ENCODE measurements at regions not wholly inside any gene's neighbourhood (a gene's known extent, or its start where the extent isn't known, plus 50 kb on each side); places are given as distances from the start of the nearest gene placed in this dataset.

DNA sequence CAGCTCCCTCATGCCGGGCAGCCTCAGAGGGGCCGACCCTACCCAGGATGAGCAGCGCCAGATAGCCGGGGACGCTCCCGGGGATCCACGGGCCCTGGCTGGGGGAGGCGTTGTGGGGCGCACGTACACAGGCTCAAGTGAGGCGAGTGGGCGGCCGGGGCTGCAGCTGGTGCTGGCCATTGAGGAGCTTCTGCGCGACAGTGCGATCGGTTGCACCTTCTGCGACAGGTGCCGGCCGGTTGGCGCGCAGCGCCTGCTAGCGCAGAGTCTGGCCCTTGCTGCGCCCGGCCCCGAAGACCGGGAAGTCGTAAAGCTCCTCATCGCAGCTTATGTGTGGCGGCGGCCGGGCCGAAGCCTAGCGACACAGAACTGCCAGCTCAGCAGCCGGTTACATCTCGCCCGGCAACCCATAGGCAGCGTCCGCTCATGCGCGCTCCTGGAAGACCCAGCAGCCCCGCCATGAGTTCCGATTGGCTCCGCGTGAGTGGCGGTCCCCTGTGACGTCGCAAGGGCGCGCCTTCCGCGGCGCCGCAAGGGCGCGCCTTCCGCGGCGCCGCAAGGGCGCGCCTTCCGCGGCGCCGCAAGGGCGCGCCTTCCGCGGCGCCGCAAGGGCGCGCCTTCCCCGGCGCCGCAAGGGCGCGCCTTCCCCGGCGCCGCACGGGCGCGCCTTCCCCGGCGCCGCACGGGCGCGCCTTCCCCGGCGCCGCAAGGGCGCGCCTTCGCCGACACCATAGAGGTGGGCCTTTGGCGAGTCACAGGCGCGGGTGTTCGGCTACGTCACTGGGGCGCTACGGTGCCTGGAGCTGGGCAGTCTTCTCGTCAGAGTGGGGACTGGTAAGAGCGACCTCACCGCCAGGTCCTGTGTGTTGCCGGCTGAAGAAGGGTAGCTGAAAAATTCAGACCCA lies 308.6 kb downstream of the ZNF37A start (continued):
- TF ChIP-seq GATAD1 (CRISPR knock-in tag; IDR thresholded peaks at IDR 0.05) (peak; percentile 81), ZNF678 (CRISPR knock-in tag; IDR thresholded peaks at IDR 0.05) (0 out of 2 replicates have a peak, but pooled peaks have one; percentile 56), NR2F1 (CRISPR knock-in tag; IDR thresholded peaks at IDR 0.05) (0 out of 4 replicates have a peak, but pooled peaks of 1 of the 2 experiments have one; percentile 20), ZFX (CRISPR knock-in tag; IDR thresholded peaks at IDR 0.05; ENCODE audit: low read depth) (peak; percentile 75), MAFK (conservative IDR thresholded peaks at IDR 0.05 in 1 of 2, IDR thresholded peaks at IDR 0.05 in 1 of 2; ENCODE audit: low read length in 2 of 2) (peak; percentile 79 to 89), ZBTB21 (CRISPR knock-in tag; IDR thresholded peaks at IDR 0.05) (peak; percentile 39; the same call in 1 of the 2 replicates), MYC (CRISPR knock-in tag; IDR thresholded peaks at IDR 0.05; ENCODE audit: borderline replicate concordance) (peak; percentile 52; the same call in 1 of the 2 replicates)
- TF ChIP-seq, protein P1, sequence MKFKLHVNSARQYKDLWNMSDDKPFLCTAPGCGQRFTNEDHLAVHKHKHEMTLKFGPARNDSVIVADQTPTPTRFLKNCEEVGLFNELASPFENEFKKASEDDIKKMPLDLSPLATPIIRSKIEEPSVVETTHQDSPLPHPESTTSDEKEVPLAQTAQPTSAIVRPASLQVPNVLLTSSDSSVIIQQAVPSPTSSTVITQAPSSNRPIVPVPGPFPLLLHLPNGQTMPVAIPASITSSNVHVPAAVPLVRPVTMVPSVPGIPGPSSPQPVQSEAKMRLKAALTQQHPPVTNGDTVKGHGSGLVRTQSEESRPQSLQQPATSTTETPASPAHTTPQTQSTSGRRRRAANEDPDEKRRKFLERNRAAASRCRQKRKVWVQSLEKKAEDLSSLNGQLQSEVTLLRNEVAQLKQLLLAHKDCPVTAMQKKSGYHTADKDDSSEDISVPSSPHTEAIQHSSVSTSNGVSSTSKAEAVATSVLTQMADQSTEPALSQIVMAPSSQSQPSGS (CRISPR knock-in tag; IDR thresholded peaks at IDR 0.05): 0 out of 2 replicates have a peak, but pooled peaks have one; percentile 17
- TF ChIP-seq, protein P2, sequence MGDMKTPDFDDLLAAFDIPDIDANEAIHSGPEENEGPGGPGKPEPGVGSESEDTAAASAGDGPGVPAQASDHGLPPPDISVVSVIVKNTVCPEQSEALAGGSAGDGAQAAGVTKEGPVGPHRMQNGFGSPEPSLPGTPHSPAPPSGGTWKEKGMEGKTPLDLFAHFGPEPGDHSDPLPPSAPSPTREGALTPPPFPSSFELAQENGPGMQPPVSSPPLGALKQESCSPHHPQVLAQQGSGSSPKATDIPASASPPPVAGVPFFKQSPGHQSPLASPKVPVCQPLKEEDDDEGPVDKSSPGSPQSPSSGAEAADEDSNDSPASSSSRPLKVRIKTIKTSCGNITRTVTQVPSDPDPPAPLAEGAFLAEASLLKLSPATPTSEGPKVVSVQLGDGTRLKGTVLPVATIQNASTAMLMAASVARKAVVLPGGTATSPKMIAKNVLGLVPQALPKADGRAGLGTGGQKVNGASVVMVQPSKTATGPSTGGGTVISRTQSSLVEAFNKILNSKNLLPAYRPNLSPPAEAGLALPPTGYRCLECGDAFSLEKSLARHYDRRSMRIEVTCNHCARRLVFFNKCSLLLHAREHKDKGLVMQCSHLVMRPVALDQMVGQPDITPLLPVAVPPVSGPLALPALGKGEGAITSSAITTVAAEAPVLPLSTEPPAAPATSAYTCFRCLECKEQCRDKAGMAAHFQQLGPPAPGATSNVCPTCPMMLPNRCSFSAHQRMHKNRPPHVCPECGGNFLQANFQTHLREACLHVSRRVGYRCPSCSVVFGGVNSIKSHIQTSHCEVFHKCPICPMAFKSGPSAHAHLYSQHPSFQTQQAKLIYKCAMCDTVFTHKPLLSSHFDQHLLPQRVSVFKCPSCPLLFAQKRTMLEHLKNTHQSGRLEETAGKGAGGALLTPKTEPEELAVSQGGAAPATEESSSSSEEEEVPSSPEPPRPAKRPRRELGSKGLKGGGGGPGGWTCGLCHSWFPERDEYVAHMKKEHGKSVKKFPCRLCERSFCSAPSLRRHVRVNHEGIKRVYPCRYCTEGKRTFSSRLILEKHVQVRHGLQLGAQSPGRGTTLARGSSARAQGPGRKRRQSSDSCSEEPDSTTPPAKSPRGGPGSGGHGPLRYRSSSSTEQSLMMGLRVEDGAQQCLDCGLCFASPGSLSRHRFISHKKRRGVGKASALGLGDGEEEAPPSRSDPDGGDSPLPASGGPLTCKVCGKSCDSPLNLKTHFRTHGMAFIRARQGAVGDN (CRISPR knock-in tag; IDR thresholded peaks at IDR 0.05): peak; percentile 68
- TF ChIP-seq, protein P3, sequence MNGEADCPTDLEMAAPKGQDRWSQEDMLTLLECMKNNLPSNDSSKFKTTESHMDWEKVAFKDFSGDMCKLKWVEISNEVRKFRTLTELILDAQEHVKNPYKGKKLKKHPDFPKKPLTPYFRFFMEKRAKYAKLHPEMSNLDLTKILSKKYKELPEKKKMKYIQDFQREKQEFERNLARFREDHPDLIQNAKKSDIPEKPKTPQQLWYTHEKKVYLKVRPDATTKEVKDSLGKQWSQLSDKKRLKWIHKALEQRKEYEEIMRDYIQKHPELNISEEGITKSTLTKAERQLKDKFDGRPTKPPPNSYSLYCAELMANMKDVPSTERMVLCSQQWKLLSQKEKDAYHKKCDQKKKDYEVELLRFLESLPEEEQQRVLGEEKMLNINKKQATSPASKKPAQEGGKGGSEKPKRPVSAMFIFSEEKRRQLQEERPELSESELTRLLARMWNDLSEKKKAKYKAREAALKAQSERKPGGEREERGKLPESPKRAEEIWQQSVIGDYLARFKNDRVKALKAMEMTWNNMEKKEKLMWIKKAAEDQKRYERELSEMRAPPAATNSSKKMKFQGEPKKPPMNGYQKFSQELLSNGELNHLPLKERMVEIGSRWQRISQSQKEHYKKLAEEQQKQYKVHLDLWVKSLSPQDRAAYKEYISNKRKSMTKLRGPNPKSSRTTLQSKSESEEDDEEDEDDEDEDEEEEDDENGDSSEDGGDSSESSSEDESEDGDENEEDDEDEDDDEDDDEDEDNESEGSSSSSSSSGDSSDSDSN (CRISPR knock-in tag; IDR thresholded peaks at IDR 0.05): peak; percentile 74
- TF ChIP-seq, protein P4, sequence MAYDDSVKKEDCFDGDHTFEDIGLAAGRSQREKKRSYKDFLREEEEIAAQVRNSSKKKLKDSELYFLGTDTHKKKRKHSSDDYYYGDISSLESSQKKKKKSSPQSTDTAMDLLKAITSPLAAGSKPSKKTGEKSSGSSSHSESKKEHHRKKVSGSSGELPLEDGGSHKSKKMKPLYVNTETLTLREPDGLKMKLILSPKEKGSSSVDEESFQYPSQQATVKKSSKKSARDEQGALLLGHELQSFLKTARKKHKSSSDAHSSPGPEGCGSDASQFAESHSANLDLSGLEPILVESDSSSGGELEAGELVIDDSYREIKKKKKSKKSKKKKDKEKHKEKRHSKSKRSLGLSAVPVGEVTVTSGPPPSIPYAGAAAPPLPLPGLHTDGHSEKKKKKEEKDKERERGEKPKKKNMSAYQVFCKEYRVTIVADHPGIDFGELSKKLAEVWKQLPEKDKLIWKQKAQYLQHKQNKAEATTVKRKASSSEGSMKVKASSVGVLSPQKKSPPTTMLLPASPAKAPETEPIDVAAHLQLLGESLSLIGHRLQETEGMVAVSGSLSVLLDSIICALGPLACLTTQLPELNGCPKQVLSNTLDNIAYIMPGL (CRISPR knock-in tag; IDR thresholded peaks at IDR 0.05; ENCODE audit: borderline replicate concordance in 1 of 2, low read depth in 1 of 2): peak in 1 of 2 experiments; percentile 36; a peak in 1 of 4 replicates
- TF ChIP-seq, protein P5, sequence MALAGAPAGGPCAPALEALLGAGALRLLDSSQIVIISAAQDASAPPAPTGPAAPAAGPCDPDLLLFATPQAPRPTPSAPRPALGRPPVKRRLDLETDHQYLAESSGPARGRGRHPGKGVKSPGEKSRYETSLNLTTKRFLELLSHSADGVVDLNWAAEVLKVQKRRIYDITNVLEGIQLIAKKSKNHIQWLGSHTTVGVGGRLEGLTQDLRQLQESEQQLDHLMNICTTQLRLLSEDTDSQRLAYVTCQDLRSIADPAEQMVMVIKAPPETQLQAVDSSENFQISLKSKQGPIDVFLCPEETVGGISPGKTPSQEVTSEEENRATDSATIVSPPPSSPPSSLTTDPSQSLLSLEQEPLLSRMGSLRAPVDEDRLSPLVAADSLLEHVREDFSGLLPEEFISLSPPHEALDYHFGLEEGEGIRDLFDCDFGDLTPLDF (CRISPR knock-in tag; IDR thresholded peaks at IDR 0.05): peak; percentile 21; the same call in 1 of the 2 replicates
- TF ChIP-seq, protein P6, sequence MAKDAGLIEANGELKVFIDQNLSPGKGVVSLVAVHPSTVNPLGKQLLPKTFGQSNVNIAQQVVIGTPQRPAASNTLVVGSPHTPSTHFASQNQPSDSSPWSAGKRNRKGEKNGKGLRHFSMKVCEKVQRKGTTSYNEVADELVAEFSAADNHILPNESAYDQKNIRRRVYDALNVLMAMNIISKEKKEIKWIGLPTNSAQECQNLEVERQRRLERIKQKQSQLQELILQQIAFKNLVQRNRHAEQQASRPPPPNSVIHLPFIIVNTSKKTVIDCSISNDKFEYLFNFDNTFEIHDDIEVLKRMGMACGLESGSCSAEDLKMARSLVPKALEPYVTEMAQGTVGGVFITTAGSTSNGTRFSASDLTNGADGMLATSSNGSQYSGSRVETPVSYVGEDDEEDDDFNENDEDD (CRISPR knock-in tag; IDR thresholded peaks at IDR 0.05; ENCODE audit: borderline replicate concordance): peak; percentile 44; the same call in 1 of the 2 replicates

All from HepG2 (cell line).